ENCODE measurements at regions not wholly inside any gene's neighbourhood (a gene's known extent, or its start where the extent isn't known, plus 50 kb on each side); places are given as distances from the start of the nearest gene placed in this dataset.

DNA sequence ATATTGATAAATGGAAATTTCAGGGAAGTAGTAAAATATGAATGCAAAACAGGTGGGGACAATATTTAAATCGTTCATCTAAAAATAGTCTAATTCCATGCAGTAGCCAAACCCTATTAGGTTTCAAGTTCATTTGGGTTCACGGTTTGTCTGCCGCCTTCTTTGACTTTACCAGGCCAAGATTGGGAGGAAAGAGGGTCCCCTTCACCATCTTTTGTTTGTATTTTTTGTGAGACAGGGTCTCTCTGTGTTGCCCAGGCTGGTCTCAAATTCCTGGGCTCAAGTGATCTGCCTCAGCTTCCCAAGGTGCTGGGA, 98.5 kb upstream of the ATL2 start:
- Mint-ChIP-seq H3K36me3 (ENCODE audit: low read depth) (no peaks in the 10 kb centered on the region), H3K27me3 (ENCODE audit: low read depth) (peaks cover 19% of the 10 kb centered on the region), H3K4me3 (ENCODE audit: low read depth) (no peak overlapping the region), H3K9me3 (peaks cover 13% of the 10 kb centered on the region), H3K4me1 (ENCODE audit: low read depth) (peaks cover 28% of the 10 kb centered on the region), H3K27ac (no peak overlapping the region)
- no peak for DNase-seq (ENCODE audit: low spot score)
- intact Hi-C loops (cut with micrococcal nuclease): no loop called here

DNA sequence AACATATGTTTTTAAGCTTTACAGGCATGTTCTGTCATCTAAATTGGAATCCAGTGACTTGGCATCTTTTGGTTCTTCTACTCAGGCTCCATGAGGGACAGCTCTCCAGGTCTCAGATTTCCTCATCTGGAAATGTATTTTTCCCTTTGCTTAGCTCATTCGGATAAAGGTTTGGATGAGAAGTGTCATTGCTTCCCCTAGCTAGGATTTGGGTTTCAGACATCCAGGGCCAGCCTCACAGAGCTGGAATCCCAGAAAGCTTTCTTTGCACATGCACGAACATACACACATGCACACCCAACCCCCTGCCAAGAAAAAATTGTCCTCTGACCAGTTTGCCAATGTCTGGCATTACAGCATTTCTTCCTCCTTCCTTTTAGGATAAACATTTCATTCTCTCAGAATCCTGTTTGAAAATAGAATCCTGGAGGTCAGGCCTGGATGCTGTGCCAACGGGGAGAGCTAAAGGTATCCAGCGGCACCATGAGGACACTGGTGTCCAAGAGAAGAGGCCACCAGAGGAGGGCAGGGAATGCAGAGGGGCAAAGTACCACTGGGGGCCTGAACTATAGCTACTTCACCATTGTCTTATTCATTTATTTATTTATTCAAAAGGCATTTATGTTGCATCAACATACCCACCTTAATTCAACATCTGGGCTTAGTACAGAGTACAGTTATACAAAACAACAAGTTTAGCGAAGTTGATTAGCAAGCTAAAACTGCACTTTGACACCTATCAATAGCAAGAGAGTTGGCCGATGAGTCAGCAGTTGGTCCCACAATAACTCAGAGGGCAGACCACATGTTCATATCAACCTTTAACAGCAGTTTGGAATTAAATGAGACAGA, 97.9 kb upstream of the ATL2 start:
- Mint-ChIP-seq H3K9me3 (peaks cover 7% of the 10 kb centered on the region), H3K27me3 (ENCODE audit: low read depth) (peaks cover 22% of the 10 kb centered on the region), H3K4me1 (ENCODE audit: low read depth) (peaks cover 28% of the 10 kb centered on the region), H3K27ac (peak overlapping the region; percentile 18), H3K36me3 (ENCODE audit: low read depth) (no peaks in the 10 kb centered on the region), H3K4me3 (ENCODE audit: low read depth) (no peak overlapping the region)
- intact Hi-C loops (cut with micrococcal nuclease): loop anchor here (1.0 to 5.0 kb wide), 2 partner anchors 13 to 1108 kb away; no protein-coding TSS in a partner anchor
- no peak for DNase-seq (ENCODE audit: low spot score)

DNA sequence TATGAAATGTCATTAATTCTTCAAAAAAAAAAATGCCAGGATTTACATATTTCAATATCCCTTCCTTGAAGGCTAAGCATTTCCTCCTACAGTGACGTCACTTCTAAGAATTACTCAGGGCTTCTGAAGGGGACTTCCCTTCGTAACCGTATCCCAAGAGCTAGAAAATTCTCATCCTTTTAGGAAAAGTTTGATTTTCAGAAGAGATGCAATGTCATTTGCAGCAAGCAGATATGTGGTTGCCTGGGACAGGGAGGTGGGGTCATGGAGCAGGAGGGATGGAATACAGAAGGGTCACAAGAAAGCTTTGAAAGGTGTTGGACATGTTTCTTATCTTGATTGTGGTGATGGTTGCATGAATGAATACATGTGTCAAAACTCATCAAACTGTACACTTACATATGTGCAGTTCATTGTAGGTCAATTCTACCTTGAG, 97.0 kb upstream of the ATL2 start:
- intact Hi-C loops (cut with micrococcal nuclease): loop anchor here (1.0 to 5.0 kb wide), 2 partner anchors 12 to 1107 kb away; no protein-coding TSS in a partner anchor
- peak overlapping the region; percentile 54 for H3K27ac Mint-ChIP-seq

DNA sequence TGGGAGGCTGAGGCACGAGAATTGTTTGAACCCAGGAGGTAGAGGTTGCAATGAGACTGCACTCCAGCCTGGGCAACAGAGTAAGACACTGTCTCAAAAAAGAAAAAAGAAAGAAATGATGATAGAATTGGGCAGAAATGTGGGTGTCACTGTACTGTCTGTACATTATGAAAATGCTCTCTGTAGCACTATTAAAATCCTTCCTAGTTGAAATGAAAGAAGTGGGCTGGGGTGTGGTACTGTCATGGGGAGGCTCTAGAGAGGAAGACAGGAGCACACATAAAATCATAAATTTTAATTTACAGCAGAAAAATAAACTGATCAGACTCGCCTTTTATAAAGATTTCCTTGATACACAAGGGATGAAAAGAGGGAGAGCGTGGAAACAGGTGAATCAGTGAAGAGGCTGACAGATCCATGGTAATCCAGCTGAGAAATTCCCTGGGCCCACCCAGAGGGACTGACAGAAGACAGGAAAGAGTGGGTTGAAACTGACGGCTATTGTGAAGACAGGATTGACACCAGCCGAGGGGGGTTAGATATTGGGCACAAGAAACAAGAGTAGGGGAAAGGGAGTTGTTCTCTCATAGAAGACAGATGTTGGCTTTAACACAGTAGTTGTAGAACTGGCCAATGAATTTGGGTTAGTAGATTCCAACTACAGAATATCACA, 96.4 kb upstream of the ATL2 start:
- Mint-ChIP-seq H3K4me1 (ENCODE audit: low read depth) (peaks cover 28% of the 10 kb centered on the region), H3K36me3 (ENCODE audit: low read depth) (no peaks in the 10 kb centered on the region), H3K27me3 (ENCODE audit: low read depth) (peaks cover 32% of the 10 kb centered on the region), H3K9me3 (peaks cover 5% of the 10 kb centered on the region), H3K27ac (peak overlapping the region; percentile 26), H3K4me3 (ENCODE audit: low read depth) (no peak overlapping the region)
- no peak for DNase-seq (ENCODE audit: low spot score)
- intact Hi-C loops (cut with micrococcal nuclease): loop anchor here (1.0 to 5.0 kb wide), 2 partner anchors 11 to 1106 kb away; no protein-coding TSS in a partner anchor

More for the DNA sequence above, 97.0 kb upstream of the ATL2 start:
- no peak for DNase-seq (ENCODE audit: low spot score)
- Mint-ChIP-seq H3K4me1 (ENCODE audit: low read depth) (peaks cover 28% of the 10 kb centered on the region), H3K4me3 (ENCODE audit: low read depth) (no peak overlapping the region), H3K9me3 (peaks cover 5% of the 10 kb centered on the region), H3K27me3 (ENCODE audit: low read depth) (peaks cover 28% of the 10 kb centered on the region), H3K36me3 (ENCODE audit: low read depth) (no peaks in the 10 kb centered on the region)

DNA sequence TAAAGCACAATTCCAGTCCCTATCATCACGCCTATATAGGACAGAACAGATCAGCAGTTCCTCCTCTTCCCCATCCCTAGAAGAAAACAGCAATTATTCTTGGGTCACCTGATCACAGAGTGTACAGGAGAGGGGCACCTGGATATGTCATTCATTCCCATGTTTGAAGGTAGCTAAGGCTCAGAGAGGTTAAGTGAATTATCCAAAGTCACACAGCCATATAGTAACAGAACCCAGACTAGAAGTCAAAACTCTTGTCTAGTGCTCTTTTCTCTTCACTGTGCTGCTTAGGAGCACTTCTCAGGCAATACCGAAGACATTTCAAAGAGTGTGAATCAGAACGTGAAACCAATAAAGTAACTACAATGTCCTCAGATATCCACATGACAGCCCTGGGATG, 93.0 kb upstream of the ATL2 start:
- H3K36me3 Mint-ChIP-seq (ENCODE audit: low read depth): no peaks in the 10 kb centered on the region
- H3K27ac Mint-ChIP-seq: no peak overlapping the region
- no peak overlapping the region for H3K4me3 Mint-ChIP-seq (ENCODE audit: low read depth)
- intact Hi-C loops (cut with micrococcal nuclease): loop anchor here (5.0 kb wide), 1 partner anchor 1103 kb away; no protein-coding TSS in a partner anchor
- H3K4me1 Mint-ChIP-seq (ENCODE audit: low read depth): peaks cover 22% of the 10 kb centered on the region
- H3K27me3 Mint-ChIP-seq (ENCODE audit: low read depth): peaks cover 33% of the 10 kb centered on the region
- DNase-seq (ENCODE audit: low spot score): no peak
- H3K9me3 Mint-ChIP-seq: peaks cover 5% of the 10 kb centered on the region

DNA sequence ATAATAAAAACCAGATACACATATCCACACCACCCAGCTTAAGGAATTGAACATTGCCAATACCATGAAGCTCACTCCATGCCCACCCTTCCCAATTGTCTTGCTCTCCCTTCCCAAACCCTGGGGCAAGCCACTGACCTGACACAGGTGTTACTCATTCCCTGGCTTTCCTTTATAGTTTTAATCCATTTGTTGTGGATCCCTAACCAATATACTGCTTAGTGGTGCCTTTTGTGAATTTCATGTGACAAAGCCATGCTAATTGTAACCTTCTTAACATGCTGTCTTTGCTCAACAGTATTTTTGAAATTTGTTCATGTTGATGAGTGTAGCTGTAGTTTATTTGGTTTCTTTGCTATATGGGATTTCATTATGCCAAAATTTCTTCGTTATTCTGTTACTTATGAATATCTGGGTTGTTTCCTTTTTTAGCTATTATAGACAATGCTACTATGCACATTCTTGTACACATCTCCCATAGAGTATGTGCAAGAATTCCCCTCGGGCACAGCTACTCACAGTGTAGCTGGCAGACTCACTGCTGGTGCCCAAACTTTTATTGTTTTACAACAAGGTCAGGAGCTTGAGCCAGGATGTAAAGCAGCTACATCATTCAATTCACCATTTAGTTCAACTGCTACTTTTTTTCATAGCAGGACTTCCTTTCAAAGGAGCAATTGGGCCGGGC, 90.8 kb upstream of the ATL2 start:
- no peak overlapping the region for H3K4me3 Mint-ChIP-seq (ENCODE audit: low read depth)
- no peaks in the 10 kb centered on the region for H3K36me3 Mint-ChIP-seq (ENCODE audit: low read depth)
- intact Hi-C loops (cut with micrococcal nuclease): no loop called here

DNA sequence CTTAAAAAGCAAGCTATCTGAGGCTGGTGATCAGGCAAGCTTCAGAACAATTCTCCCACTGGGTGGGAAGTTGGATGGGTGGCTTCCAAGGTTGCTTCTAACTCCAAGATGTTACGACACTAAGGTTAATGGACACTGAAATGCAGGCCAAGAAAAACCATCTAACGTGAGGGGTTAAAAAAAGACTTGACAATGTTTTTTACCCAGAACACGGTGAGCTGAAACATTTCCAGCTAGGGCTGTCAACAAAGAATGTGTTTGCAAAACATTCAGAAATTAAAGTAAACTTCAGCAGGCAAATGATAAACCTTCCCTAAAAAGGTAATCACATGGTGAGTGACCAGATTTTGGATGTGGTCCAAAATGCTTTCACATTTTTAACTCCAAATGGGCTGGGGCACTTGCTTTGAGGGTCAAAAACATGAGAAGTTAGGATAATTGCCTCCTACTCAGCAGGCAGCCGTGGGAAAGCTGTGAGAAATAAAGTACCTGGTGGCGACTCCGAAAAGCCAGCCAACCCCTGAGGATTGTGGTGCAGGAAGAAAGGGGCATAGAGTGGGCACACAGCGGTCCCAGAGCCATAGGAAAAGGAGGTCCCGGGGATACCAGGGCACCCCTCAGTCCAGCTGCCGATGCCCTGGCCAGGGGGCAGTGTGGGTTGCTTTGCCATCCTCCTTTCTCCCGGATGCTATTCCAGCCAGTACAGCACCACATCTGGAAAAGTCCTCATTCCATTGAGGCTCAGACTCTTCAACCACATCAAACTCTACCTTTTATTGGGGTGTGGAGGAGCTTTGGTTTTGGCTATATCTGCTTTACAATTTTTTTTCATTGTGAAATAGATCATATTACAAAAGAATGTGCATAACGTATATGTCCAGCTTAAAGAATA, 90.0 kb upstream of the ATL2 start:
- peaks cover 7% of the 10 kb centered on the region for H3K4me1 Mint-ChIP-seq (ENCODE audit: low read depth)
- H3K4me3 Mint-ChIP-seq (ENCODE audit: low read depth): no peak overlapping the region
- H3K9me3 Mint-ChIP-seq: peaks cover 4% of the 10 kb centered on the region
- intact Hi-C loops (cut with micrococcal nuclease): no loop called here
- no peaks in the 10 kb centered on the region for H3K36me3 Mint-ChIP-seq (ENCODE audit: low read depth)
- H3K27ac Mint-ChIP-seq: no peak overlapping the region
- H3K27me3 Mint-ChIP-seq (ENCODE audit: low read depth): peaks cover 32% of the 10 kb centered on the region
- no peak for DNase-seq (ENCODE audit: low spot score)

More for the DNA sequence above, 90.8 kb upstream of the ATL2 start:
- Mint-ChIP-seq H3K4me1 (ENCODE audit: low read depth) (peaks cover 2% of the 10 kb centered on the region), H3K9me3 (peaks cover 5% of the 10 kb centered on the region), H3K27me3 (ENCODE audit: low read depth) (peaks cover 33% of the 10 kb centered on the region), H3K27ac (no peak overlapping the region)
- no peak for DNase-seq (ENCODE audit: low spot score)

DNA sequence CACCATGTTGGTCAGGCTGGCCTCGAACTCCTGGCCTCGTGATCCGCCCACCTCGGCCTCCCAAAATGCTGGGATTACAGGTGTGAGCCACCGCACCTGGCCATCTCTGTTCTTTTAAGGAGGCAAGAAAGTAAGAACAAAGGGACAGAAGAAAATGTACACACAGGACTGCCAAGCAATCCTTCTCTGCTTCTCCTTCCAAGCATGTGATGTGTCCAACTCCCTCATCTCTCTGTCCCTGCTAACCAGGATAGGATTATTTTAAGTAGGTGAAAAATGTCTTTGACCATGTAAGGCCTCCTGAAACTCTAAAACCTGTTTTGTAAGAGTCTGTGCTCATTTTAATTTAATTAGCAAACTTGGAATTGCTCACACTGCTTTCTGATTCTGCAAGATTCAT, 89.3 kb upstream of the ATL2 start:
- Mint-ChIP-seq H3K27ac (no peak overlapping the region), H3K4me1 (ENCODE audit: low read depth) (peaks cover 9% of the 10 kb centered on the region), H3K9me3 (no peaks in the 10 kb centered on the region), H3K4me3 (ENCODE audit: low read depth) (no peak overlapping the region), H3K27me3 (ENCODE audit: low read depth) (peaks cover 28% of the 10 kb centered on the region), H3K36me3 (ENCODE audit: low read depth) (no peaks in the 10 kb centered on the region)
- intact Hi-C loops (cut with micrococcal nuclease): no loop called here
- DNase-seq (ENCODE audit: low spot score): no peak

DNA sequence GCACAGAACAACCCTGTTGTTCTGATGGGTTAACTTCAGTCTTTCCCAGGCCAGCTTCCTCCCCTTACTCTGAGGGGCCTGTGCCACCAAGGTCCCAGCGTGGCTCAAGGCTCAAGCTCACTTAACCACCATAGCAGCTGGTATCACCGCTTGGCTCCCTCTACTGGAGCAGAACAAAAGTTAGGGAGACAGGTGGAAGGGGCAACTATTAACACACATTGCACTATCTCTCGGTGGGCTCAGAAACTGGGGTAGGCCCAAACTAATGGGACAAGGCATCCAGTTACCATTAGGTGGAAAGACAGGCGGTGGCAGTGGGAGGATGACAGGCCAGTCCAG, 88.7 kb upstream of the ATL2 start:
- intact Hi-C loops (cut with micrococcal nuclease): no loop called here
- H3K4me1 Mint-ChIP-seq (ENCODE audit: low read depth): peaks cover 9% of the 10 kb centered on the region

DNA sequence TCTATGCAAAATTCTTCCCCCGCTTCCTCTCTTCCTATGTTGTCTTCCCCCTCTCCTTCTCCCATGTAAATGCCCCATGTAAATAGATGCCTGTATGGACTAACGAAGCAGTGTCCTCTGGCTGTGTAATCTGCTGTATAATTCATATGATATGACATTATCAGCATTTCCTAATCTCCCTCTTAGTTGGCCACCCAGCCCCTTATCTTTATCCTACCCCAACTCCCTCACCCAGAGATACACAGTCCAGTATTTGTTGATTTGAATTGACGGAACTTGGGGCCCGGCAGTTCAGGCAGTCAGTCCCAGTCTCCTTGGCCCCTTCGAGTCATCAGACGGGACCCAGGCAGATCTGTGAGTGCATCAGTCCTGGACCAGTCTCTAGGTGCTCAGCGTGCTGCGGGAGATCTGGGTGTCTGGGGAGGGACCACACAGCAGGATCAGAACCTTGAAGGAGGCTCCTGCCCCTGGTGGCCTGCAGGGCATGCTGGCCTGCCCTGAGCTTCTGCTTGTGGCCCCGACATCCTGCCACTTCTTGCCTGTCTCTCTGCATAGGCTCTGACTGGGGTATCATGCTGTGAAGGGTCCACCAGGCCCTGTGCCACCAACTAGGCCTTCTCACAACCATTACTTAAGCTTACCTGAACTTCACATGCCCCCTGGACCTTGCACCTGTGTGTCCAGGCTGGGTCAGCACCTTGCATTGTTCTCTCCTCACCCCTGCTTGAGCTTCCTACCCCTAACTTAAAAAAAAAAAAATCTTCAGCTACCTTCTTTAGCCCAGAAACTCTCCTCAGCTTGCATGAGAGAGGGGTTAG, 88.1 kb upstream of the ATL2 start:
- DNase-seq (ENCODE audit: low spot score): no peak
- intact Hi-C loops (cut with micrococcal nuclease): loop anchor here (5.0 kb wide), 1 partner anchor 73 kb away; no protein-coding TSS in a partner anchor
- H3K4me1 Mint-ChIP-seq (ENCODE audit: low read depth): peaks cover 9% of the 10 kb centered on the region
- no peaks in the 10 kb centered on the region for H3K9me3 Mint-ChIP-seq
- H3K27ac Mint-ChIP-seq: no peak overlapping the region
- H3K36me3 Mint-ChIP-seq (ENCODE audit: low read depth): no peaks in the 10 kb centered on the region
- no peak overlapping the region for H3K4me3 Mint-ChIP-seq (ENCODE audit: low read depth)
- H3K27me3 Mint-ChIP-seq (ENCODE audit: low read depth): peaks cover 28% of the 10 kb centered on the region

More for the DNA sequence above, 88.7 kb upstream of the ATL2 start:
- Mint-ChIP-seq H3K27ac (no peak overlapping the region), H3K9me3 (no peaks in the 10 kb centered on the region), H3K4me3 (ENCODE audit: low read depth) (no peak overlapping the region), H3K27me3 (ENCODE audit: low read depth) (peaks cover 24% of the 10 kb centered on the region), H3K36me3 (ENCODE audit: low read depth) (no peaks in the 10 kb centered on the region)
- DNase-seq (ENCODE audit: low spot score): no peak

DNA sequence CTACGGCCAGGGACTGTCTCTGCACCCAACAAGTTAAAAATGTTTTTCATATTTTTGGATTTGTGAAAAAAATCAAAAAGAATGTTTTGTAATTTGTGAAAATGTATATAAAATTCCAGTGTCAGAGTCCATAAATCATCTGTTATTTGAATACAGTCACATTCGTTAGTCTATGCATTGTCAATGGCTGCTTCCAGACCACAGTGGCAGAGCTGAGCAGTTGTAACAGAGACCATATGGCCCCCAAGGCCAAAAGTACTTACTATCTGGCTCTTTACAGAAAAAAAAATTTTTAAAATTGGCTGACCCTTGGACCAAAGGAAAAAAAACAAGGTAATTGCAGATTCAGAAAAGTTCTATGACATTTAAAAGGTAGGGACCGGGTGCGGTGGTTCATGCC, 86.7 kb upstream of the ATL2 start:
- no peak overlapping the region for H3K27ac Mint-ChIP-seq
- peaks cover 9% of the 10 kb centered on the region for H3K4me1 Mint-ChIP-seq (ENCODE audit: low read depth)
- peaks cover 16% of the 10 kb centered on the region for H3K27me3 Mint-ChIP-seq (ENCODE audit: low read depth)
- no peak for DNase-seq (ENCODE audit: low spot score)
- intact Hi-C loops (cut with micrococcal nuclease): loop anchor here (5.0 kb wide), 1 partner anchor 71 kb away; no protein-coding TSS in a partner anchor
- H3K4me3 Mint-ChIP-seq (ENCODE audit: low read depth): no peak overlapping the region
- no peaks in the 10 kb centered on the region for H3K36me3 Mint-ChIP-seq (ENCODE audit: low read depth)
- no peaks in the 10 kb centered on the region for H3K9me3 Mint-ChIP-seq
